DMS53 treated with DMSO at 0.1 percent for 48 hours (cell line): ENCODE measurements at regions not wholly inside any gene's neighbourhood (a gene's known extent, or its start where the extent isn't known, plus 50 kb on each side); places are given as distances from the start of the nearest gene placed in this dataset.

Experiments used
- DNase-seq: peaks from one replicate; lab custom pipeline; 2025; ENCODE audit not compliant: unreplicated experiment; lab: John Stamatoyannopoulos, UW

- no peak for DNase-seq
Measured at GRCh38 chr4:67236318-67236717, 309.0 kb downstream of the CENPC start.

- no peak for DNase-seq
Measured at GRCh38 chr4:67234296-67234695, 311.0 kb downstream of the CENPC start.

GRCh38 chr4:67229148-67229547, 316.2 kb downstream of the CENPC start:
- DNase-seq = no peak

DNA sequence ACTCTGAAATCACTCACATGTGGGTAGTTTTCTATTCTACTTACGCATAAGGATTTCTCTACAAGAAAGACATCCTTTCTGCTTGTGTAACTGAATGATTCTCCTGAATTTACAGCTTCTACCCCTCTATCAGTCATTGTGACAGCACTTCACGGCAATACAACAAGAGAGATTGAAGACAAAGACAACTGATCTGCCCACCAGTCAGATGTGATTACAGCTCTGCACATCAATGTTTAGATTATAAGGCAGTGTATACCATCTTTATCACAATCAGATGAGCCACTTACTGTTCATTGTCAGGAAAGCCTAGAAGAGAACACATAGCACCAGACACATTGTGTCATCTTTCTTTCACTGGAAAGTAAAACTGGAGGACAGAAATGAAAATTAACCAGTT, 324.4 kb downstream of the CENPC start:
- no peak for DNase-seq

DNA sequence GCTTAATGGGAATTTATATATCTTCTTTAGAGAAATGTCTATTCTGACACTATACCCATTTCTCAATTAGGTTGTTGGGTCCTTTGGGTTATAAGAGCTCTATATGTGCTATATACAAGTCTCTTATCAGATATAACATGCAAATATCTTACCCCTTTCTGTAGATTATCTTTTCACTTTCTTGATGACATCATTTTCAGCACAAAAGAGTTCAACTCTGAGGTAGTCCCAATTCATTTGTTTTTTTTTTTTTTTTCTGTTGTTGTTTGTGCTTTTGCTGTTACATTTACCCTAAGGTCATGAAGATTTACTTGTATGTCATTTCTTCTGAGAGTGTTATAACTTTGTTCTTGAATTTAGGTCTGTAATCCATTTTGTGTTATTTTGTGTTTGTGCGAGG, 326.4 kb downstream of the CENPC start:
- no peak for DNase-seq

GRCh38 chr4:67207941-67208441, 337.3 kb downstream of the CENPC start:
- no peak for DNase-seq

GRCh38 chr4:67204441-67204840, 340.9 kb downstream of the CENPC start:
- DNase-seq = no peak

GRCh38 chr4:67201334-67201733, 344.0 kb downstream of the CENPC start:
- no peak for DNase-seq

GRCh38 chr4:67198727-67199126, 346.6 kb downstream of the CENPC start:
- DNase-seq = peak; percentile 49

DNA sequence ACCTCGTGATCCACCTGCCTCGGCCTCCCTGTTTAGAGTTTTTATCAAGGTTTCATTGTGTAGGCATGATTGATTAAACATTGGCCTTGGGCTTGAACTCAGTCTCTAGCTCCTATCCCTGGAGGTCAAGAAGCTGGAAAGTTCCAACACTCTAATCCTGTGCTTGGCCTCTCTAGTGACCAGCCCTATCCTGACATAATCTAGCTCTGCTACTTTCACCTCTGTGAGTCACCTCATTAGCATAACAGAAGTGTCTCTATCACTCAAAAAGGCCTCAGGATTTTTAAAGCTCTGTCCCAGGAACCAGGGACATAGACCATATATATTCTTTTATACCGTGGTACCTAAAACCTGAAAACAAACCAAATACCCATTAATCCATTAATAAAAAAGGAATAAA, 377.5 kb downstream of the CENPC start:
- no peak for DNase-seq

DNA sequence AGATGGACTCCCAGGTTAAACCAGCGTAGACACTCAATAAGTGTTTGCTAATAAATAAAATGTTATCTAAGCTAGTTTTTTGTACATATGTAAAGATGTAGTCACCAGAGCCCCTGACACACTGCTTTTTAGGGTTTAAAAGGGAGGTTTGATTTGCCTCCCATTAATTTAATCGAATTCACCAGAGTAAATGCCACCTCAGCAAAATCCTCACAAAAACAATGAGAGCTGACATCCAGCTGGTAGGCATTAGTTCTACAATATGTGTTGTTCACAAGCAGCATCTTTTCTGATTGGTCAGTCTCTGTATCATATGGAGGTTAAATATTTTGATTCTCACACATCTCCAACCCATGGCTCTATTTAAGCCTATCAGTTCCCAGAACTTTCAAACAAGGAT, 382.6 kb downstream of the CENPC start:
- DNase-seq = no peak

- DNase-seq = no peak
Measured at GRCh38 chr4:67161311-67161710, 384.0 kb downstream of the CENPC start.

DNA sequence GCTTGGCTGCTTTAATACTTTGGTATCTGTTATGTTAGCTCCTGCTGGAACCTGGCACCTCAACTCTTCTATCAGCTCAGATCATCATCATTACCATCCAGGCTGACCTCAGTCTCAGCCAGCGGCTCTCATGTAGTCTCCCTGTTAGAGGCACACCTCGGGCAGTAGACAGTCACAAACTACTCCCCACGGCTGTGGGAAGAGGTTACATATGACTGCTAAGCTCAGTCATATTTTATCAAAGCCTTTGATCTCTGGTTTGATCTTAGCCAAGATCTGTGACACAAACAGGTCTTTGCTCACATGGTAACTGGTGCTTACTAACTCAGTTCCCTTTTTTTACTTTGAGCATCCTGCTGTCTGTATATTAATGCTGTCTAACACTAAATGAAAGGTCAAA, 384.9 kb downstream of the CENPC start:
- DNase-seq = no peak

DNA sequence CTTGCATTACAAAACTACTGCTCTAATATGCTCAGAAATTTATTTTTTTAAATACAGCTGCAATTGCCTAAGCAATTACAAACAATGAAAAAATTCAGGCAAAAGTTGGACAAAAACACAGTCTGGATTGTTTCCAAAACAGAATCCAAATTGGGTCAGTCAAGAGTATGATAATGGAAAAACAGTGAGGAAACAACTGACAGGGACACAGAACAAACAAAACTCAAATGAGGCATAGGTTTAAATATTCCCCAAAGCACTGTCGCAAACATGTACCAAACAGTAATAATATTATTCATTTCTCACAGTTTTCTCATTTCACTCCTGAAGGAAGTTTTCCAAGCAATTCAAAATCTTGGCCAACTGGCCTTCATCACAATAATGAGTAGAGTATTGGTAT, 386.6 kb downstream of the CENPC start:
- no peak for DNase-seq

- peak; percentile 9 for DNase-seq
Measured at GRCh38 chr4:67152976-67153375, 392.3 kb downstream of the CENPC start.

- DNase-seq = no peak
Measured at GRCh38 chr4:67151376-67152343, 393.6 kb downstream of the CENPC start.

GRCh38 chr4:67141586-67141985, 403.7 kb downstream of the CENPC start:
- no peak for DNase-seq

DNA sequence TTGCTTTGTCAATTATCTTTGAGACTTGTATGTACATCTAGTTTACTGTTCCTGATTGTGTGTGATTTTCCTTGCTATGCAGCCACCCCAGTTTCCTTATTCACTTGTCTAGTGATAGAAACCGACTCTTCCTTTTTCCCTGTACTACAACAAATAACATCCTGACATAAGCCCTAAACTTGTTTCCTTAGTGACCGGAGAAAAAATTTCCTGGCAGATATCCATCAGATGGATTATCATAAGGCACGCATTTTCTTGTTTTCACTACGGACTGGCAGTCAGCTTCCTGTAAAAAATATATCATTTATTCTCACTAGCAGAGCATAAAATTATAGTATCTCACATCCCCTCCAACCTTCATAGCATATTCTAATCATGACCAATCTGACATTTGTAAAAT, 410.7 kb downstream of the CENPC start:
- no peak for DNase-seq

DNA sequence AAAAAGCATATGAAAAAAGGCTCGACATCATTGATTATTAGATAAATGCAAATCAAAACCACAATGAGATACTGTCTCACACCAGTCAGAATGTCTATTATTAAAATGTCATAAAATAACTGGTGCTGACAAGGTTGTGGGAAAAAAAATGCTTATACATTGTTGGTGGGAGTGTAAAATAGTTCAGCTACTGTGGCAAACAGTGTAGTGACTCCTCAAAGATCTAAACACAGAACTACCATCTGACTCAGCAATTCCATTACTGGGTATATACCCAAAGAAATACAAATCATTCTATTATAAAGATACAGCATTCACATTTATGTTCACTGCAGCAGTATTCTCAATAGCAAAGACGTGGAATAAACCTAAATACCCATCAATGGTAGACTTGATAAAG, 412.1 kb downstream of the CENPC start:
- DNase-seq = no peak

GRCh38 chr4:67131224-67131623, 414.1 kb downstream of the CENPC start:
- no peak for DNase-seq

DNA sequence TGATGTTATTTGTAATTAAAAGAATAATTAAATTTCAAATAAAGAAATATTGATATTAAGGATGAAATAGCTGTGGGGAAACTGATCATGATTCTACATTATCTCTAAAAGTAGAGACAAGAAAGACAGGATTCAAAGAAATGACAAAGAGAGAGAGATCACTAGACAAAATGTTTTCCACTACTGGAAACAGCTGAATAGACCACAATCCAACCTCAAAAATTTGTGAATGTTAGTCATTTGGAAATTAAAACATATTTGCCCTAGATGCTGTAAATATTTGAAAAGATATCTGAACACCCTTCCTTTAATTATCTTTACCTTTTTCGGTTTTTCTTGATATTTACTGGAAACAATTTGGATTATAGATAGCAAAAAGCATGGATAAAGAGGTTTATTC, 414.9 kb downstream of the CENPC start:
- DNase-seq = no peak

GRCh38 chr4:67126570-67126969, 418.7 kb downstream of the CENPC start:
- DNase-seq = no peak
